ENCODE measurements at regions not wholly inside any gene's neighbourhood (a gene's known extent, or its start where the extent isn't known, plus 50 kb on each side); places are given as distances from the start of the nearest gene placed in this dataset.

DNA sequence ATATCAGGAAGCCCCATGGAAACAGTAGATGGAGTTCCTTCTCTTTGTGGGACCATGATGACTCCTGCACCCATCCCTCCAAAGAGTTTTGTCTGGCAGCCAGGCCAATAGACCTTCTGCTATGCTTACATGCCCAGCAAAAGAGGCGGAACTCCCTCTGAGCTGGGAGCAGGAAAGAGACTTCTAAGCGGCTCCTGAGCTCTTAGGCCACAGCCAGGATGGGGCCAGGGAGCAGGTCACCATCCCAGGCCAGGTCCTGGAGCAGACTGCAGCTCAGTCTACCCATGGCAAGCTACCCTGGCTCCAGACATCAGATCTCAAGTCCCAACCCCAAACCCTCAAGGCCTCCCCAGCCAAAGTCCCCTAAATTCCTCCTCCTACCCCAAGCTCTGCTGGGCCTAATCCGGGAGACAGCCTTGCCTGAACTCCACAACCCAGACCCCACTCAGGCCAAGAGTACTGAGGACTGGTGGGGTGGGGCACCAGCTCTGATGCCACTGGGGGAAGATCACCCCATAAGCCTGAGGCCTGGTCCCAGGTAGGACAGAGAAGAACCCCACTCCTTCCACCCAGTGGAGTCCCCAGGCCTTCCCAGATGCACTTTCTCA, 387.9 kb downstream of the MATN1 start:
- no peak for TF ChIP-seq SUZ12 (IDR thresholded peaks at IDR 0.05; ENCODE audit: extremely low read depth, insufficient read depth, insufficient read length)
- TF ChIP-seq YY1 (IDR thresholded peaks at IDR 0.05; ENCODE audit: insufficient read depth, insufficient read length): no peak

All from NT2/D1 (cell line).